GM19395 (cell line): ENCODE measurements at regions not wholly inside any gene's neighbourhood (a gene's known extent, or its start where the extent isn't known, plus 50 kb on each side); places are given as distances from the start of the nearest gene placed in this dataset.

Experiments
- ATAC-seq: cut with Tn5 transposase; IDR thresholded peaks from one replicate; pipeline ENCODE4 v1.9.1; 2021; ENCODE audit warnings: mild to moderate bottlenecking, moderate library complexity; ENCODE audit not compliant: unreplicated experiment

GRCh38 chr1:69294171-69294570 lies 273.6 kb upstream of the LRRC7 start:
- ATAC-seq = no peak

DNA sequence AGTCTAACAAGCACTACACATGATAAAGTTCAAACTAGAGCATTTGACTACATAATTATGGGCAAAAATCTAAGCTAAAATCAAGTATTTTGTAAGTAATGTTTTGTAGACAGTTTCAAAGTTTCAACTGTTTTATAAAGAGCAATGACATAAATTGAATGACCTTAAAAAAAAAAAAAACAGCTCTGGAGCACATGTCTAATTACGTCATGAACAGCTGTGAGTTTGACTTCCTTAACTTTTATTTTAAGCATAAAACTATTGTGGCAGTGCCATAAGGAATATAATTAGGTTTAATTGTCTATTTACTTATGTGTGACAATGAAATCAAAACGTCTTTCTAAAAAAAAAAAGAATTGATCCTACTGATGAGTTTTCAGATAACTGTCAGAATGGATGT lies 272.5 kb upstream of the LRRC7 start:
- no peak for ATAC-seq

DNA sequence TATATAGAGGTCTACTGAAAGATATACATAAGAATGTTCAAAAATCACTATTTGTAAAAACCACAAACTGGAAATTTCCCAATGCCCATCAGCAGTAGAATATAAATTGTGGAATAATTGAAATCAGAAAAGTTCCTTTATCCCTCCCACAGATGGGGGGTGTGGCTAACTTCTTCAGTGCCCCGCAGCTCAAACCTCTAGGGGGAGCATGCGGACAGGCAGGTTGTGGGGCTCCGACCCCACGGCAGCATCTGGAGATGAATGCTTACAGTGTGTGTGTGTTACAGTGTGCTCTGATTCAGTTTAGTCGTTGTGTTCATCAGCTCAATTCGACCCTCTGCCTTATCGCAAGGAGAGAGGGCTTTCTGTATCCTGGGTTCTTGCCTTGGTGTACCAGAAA lies 262.1 kb upstream of the LRRC7 start:
- ATAC-seq = no peak

DNA sequence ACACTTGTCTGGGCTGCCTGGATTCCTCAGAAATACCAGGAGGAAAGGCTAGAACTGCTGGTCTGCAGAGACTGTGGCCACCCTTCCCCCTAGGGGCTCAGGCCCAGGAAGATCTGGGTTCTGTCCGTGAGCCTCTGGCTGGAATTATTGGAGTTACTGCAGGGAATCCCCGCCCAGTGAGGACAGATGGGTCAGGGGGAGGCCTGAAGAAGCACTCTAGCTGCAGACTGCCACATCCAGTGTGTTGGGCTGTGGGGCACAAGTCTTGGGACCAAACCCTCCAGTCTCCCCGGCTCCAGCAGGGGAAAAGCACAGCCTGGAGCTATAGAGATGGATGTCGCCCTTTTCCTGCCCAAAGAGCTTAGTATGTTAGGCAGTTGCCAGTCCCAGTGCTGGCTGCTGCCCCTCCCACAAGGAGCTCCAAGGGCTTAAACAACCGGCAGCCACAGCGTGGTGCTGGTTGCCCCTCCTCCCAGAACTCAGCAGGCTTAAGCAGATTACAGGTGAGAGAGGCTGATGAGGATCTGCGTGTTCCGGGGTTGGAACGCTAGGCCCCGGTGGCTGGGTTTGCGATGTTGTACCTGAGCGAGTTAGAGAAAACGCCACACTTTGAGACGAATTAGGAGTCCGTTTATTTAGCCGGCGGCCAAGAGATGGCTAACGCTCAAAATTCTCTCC lies 255.5 kb upstream of the LRRC7 start:
- ATAC-seq = no peak

DNA sequence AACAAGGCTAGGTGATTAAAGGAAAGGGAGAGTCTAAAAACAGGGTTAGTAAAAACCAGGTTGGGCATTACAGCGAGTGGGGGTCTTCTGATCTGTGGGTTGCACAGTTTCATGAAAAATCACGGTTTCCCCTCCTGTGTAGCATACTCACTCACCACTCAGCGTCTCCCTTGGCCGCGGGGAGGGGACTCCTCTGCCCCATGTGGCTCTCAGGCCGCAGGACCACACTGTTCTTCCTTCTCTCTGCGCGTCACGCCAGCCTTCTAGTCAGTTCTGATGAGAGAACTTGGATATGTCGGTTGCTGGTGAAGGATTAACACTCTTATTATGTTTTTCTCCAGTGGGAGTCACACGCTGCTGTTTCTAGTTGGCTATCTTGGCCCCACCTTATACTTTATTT lies 254.6 kb upstream of the LRRC7 start:
- no peak for ATAC-seq

- ATAC-seq = no peak
Measured at GRCh38 chr1:69315416-69315815, 252.3 kb upstream of the LRRC7 start.

DNA sequence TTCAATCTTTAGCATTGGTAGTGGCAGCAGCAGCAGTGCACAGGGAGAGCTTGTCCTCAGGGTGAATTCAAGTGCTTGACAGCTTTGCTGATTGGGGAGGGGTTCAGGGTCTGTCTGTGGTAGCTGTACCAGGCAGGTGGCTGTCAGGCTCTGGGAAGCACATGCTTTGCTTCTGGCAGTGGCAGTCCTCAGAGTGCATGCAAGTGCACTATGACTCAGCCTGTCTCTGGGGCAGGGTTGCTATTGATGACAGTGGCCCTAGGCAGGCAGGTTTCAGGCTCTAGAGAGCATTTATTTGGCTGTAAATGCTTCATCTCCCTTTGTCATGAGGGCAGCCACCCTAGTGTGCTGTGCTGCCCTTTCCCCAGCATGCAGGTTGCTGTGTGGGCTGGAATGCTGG lies 251.9 kb upstream of the LRRC7 start:
- no peak for ATAC-seq

GRCh38 chr1:69319287-69319686 lies 248.4 kb upstream of the LRRC7 start:
- no peak for ATAC-seq

DNA sequence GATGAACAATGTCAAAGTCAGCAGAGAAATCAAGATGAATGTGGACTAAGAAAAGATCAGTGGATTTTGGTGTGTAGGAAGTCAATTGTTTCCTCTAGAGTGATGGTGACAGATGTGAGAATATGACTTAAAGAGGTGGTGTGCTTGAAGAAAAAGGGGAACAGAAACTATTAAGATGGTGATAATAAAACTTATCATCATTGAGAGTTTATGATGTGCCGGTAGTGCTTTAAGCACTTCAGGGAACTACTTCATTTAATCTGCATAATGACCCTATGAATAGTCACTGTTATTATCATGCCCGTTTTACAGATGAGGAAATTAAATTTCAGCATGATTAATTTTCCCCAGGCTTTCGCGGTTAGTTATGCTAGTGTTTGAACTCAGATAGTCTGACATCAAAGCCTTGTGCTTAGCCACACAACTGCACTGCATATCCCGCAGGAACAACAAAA lies 246.9 kb upstream of the LRRC7 start:
- peak; percentile 86 for ATAC-seq

DNA sequence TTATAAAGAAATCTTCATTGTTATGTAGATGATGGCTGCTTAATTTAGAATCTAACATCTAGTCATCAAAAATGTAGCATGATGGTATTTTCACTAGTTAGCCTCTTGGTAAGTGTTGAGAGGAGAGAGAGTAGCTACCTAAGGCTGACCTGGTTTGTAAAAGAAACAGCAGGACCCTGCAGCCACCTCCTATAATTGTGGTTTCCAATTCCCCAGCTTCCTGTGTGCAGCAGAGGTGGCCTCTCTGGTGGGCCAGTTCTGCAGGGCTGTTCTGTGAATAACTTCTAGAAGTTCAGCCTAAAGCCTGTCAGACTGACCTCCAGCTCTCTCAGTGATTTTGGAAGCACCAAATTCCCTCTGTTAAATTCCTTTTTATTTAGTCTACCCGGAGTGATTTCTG lies 246.4 kb upstream of the LRRC7 start:
- no peak for ATAC-seq

DNA sequence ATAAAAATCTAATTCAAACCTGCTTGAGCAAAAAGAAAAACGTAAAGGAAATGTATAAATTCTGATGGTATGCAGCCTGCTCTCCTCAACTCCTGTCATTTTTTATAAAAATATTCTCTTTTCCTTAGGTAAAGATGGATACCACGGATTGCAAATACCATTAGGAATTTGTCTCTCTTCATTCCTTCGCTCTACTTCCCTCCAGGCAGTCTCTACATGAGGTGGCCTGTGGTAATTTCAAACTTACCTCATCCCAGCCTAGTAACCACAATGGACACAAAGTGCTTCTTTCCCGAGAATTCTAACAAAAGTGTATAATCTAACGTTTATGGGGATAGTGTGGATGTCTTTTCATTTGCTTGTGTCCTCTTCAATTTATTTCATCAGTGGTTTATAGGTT lies 239.5 kb upstream of the LRRC7 start:
- no peak for ATAC-seq

GRCh38 chr1:69363236-69363635 lies 204.5 kb upstream of the LRRC7 start:
- ATAC-seq = no peak

DNA sequence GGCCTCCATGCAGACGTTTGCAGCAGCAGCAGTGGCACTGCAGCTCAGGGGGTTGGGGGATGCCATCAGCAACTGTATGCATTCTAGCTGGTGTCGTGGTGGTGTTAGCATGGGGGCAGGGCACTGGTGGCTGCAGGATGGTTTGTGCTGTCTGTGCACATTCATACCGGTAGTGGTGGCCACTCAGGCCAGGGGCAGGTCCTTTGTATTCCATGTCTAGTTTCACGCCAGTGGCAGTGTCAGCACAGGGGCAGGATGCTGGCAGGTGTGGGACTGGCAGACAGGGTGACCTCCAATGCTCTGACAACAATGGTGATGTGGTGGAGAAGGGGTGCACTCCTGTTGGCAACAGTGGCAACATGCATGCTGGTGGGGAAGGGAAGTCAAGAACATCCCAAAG lies 194.2 kb upstream of the LRRC7 start:
- no peak for ATAC-seq

GRCh38 chr1:69376408-69376807 lies 191.3 kb upstream of the LRRC7 start:
- ATAC-seq = no peak

DNA sequence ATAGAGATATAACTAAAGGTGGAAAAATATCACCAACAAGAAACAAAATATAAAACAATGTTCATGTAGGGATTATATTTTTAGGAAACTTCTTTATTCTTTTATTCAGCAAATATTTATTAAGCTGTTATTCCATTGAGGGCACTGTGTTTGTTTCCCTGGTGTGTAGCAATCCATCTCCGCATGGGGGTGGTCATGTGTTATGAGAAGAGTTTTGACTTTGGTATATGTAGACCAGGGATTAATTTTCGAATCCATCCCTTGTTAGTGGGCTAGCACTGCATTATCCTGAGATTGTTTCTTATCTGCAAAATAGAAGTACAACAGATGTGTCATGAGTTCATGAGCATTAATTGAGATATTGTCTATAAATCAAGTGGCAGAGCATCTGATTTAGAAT lies 190.2 kb upstream of the LRRC7 start:
- no peak for ATAC-seq

- no peak for ATAC-seq
Measured at GRCh38 chr1:69388044-69388443, 179.7 kb upstream of the LRRC7 start.

DNA sequence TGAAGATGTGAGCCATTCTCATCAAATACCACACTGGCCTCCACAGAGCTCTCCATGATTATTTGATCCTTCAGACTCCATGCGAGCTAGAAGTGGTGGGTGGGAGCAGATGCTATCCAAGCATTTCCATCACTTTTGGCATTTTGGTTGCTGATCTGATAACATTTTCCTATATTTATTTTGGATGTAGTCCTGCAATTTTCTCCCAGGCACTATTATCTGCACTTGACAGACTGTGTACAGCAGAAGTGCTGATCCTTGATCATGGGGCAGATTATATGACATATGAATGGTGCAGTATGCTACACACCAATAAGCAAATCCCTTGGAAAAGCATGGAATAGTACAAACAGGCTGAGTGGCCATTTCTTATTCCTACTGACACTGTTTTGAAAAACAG lies 167.6 kb upstream of the LRRC7 start:
- no peak for ATAC-seq

- no peak for ATAC-seq
Measured at GRCh38 chr1:69401879-69402278, 165.8 kb upstream of the LRRC7 start.

- no peak for ATAC-seq
Measured at GRCh38 chr1:69403756-69404320, 163.9 kb upstream of the LRRC7 start.

- ATAC-seq = no peak
Measured at GRCh38 chr1:69404486-69404885, 163.2 kb upstream of the LRRC7 start.

DNA sequence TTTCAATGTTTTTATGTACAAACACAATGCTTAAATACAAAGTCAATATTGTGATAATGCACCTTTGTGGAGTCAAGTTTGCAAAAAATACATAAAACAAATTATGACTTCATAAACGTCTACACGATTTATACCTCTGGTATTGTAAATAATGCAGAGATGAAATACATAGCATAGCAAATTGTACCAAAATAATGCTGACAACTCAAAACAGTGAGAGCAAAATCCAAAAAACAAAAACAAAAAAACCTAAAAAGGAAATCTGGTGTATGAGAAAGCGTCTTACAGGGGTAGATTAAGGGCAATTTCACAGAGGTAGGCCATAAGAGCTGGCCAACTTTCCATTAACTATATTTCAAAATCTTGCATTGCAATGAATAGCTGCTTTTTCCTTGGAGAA lies 161.5 kb upstream of the LRRC7 start:
- ATAC-seq = no peak

DNA sequence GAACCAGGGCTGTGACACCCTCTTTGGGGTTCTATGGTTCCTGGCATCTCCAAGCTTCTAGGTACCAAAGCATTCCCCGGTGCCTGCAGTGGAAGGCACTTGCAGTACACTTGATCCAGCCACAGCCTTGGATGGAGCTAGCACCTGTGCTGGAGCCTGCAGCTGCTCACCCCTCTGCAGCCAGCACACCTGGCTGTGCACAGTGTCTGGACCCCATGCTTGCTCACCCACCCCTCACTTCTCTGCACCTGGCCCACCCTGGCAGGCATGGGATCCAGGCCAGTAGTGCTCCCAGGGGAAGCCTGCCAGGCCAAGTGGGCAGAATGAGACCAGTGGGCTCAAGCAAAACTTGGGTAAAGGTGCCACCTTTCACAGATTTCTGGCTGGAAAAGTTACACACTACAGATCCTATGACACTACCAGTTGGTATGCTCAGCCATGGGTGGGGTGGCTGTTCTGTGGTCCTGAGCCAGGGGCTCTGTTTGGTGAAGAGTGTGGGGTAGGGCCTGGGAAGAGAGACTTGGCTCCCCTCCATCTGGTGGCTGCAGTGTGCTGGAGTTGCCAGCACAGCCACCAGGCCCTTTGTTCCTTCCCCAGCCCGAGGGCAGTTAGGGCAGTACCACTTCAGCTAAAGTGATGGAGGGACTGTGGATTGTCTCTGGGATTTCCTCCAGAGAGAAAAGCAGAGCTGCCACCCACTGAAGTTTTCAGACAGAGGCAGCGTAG lies 157.8 kb upstream of the LRRC7 start:
- no peak for ATAC-seq
